ENCODE measurements at regions not wholly inside any gene's neighbourhood (a gene's known extent, or its start where the extent isn't known, plus 50 kb on each side); places are given as distances from the start of the nearest gene placed in this dataset.
"Not testable (repeated sequence)": the region's sequence is repeated elsewhere in the genome, so short reads cannot be mapped to it uniquely, and the experiment has no call there.

GRCh38 chrX:137646472-137646871, 80.5 kb downstream of the ZIC3 start:
- DNase-seq (ENCODE audit: low spot score): no peak

- no peak for DNase-seq (ENCODE audit: low spot score)
These were observed 85.7 kb downstream of the ZIC3 start for GRCh38 chrX:137651647-137652046.

- no peak for DNase-seq (ENCODE audit: low spot score)
These were observed 86.2 kb downstream of the ZIC3 start for GRCh38 chrX:137652086-137652485.

- DNase-seq (ENCODE audit: low spot score): no peak
These were observed 88.6 kb downstream of the ZIC3 start for GRCh38 chrX:137654481-137654880.

GRCh38 chrX:137667776-137668175, 101.8 kb downstream of the ZIC3 start:
- peak; percentile 33 for DNase-seq (ENCODE audit: low spot score)

- DNase-seq (ENCODE audit: low spot score): no peak
These were observed 118.7 kb downstream of the ZIC3 start for GRCh38 chrX:137684591-137684990.

- DNase-seq (ENCODE audit: low spot score): no peak
These were observed 129.5 kb downstream of the ZIC3 start for GRCh38 chrX:137695417-137695816.

DNA sequence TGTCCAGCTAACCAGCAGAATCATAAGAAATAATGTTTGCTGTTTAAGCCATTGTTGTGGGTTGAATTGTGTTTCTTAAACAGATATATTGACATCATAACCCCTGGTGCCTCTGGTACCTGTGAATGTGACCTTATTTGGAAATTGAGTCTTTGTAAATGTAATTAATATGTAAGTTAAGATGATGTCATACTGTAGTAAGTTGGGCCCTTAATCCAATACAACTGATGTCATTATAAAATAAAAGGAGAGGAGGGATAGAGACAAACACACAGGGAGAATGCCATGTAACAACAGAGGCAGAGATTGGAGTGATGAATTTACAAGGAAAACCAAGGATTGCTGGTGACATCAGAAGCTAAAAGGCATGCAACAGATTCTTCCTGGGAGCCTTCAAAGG, 141.4 kb downstream of the ZIC3 start:
- no peak for DNase-seq (ENCODE audit: low spot score)

- DNase-seq (ENCODE audit: low spot score): no peak
These were observed 176.9 kb downstream of the ZIC3 start for GRCh38 chrX:137742846-137743245.

- DNase-seq (ENCODE audit: low spot score): no peak
These were observed 177.5 kb downstream of the ZIC3 start for GRCh38 chrX:137743414-137743813.

DNA sequence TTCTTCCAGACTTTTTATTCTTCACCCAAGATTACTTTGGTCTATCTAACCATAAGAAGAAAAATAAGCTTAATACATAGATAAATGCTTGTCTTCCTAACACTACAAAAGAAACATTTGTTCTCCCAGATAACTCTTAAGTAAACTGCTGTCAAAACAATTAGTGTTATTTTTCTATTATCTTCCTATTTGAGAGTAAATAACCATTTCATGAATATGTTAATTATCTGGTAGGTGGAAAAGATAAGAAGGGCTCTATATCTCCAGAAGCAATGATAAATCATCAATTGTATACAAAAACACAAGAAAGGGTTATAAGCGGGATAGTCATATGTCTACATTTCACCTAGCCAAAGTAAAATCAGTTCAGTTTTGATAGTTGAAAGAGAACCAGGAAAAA, 180.4 kb downstream of the ZIC3 start:
- DNase-seq (ENCODE audit: low spot score): no peak

DNA sequence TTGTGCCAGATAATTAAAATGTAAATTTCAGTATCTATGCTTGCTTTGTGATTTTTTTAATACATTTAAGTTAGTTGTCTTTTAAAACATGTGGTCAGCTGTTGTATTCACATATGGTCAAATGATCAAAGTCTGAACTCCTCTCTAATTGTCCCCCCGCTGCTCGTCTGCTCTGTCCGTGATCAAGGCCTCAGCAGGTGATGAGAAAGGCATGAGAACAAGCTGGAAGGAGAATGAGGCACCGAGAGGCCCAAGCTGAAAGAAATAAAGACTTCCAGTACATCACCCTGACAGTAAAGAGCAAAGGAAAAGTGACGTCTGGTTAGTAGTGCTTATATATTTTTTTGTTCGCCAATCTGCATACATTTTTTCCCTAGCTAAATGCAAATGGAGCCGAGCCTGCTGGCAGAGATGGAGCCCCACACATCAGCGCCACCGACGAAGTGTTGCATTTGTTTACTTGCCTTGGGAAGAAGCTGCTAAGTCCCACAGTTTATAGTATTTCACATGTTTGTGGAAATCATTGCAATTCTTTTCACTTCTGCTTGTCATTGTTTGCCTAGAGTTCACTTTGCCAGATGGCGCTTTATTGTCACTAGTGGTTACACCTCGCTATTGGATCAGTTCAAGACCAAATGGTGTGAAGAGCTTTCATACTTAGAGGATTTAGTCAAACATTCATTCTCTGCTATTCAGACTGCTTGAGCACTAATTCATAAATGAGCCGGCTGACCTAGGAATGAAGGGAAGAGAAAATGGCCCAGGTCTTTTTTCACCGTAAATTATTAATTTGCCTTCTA, 181.5 kb downstream of the ZIC3 start:
- no peak for DNase-seq (ENCODE audit: low spot score)

GRCh38 chrX:137748827-137749226, 182.9 kb downstream of the ZIC3 start:
- no peak for DNase-seq (ENCODE audit: low spot score)

DNA sequence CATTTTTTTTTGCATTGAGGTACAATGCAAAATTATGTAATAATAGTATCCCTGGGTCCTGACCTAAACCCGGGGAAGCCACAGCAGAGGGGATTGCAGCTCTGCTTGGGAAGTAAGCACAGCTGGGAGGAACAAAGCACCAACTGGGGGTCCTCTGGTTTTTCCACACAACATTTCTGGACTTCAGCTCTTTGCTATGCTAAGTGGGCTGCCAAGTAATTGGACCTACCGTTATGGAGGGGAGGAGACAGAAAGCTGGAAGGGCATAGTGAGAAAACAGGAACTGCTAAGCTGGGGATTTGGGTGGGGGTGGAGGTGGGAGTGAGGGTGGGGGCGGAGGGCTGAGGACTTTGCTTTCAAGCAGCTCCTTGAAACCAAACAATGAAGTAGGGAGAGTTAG, 183.3 kb downstream of the ZIC3 start:
- no peak for DNase-seq (ENCODE audit: low spot score)

- no peak for DNase-seq (ENCODE audit: low spot score)
These were observed 205.6 kb downstream of the ZIC3 start for GRCh38 chrX:137771537-137771936.

DNA sequence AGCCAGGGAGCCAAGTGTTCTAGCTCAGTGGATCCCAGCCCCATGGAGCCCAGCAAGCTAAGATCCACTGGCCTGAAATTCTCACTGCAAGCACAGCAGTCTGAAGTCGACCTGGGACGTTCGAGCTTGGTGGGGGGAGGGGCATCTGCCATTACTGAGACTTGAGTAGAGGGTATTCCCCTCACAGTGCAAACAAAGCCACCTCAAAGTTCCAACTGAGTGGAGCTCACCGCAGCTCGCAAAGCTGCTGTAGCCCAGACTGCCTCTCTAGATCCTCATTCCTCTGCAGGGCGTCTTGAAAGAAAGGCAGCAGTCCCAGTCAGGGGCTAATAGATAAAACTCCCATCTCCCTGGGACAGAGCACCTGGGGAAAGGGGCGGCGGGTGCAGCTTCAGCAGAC, 226.3 kb downstream of the ZIC3 start:
- no peak for DNase-seq (ENCODE audit: low spot score)

DNA sequence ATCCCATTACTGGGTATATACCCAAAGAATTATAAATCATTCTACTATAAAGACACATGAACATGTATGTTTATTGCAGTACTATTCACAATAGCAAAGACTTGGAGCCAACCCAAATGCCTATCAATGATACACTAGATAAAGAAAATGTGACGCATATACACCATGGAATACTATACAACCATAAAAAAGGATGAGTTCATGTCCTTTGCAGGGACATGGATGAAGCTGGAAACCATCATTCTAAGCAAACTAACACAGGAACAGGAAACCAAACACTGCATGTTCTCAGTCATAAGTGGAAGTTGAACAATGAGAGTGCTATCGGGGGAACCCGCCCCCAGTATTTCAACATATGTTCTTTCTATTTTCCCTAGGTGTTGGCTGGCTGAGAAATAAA, 232.0 kb downstream of the ZIC3 start:
- not testable (repeated sequence) for DNase-seq (ENCODE audit: low spot score)

GRCh38 chrX:137823257-137823656, 257.3 kb downstream of the ZIC3 start:
- no peak for DNase-seq (ENCODE audit: low spot score)

DNA sequence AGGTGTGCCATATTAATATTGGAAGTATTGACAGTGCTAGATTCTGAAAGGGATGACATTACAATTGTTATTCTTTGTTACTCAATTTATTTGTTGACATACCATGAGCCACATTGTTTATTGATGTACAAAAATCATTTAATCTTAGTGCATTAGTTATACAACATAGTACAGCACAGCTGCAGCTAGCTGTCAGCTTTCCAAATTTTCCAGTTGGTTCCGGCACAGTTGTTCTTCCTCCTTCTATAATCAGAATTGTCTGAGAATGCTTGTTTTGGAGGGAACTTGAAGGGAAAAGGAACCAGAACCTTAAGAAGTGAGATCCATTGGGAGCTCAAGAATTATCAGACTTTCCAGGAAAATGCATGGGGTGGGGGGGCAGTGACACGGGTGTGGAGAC, 281.4 kb downstream of the ZIC3 start:
- no peak for DNase-seq (ENCODE audit: low spot score)

DNA sequence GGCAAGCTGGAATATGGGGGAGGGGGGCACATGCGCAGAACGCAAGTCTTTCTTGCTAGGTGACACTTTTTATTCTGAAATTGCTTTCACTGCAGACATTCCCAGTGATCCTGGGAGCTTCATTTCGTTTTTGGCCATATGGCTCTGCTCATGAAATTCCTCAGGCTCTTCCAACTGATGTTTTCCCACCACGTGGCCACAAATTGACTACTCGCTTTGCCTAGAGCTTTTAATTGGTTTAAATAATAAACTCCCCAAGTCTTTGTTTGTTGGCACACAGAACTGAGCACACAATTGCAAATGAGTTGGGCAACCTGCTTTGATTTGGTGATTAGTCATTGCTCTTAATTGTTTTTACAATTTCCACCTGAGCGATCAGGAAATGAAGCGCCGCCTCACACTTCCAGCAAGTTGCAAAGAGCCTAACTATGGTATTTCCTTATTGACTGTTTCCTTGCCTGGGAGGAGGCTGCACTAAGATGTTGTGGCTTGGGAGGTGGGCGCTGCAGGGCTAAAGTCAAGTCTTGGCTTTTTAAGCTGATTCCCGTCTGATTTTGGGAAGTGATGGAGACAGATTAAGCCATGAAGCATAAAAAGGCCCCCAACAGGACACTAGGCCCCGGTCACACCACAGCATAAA, 282.5 kb downstream of the ZIC3 start:
- no peak for DNase-seq (ENCODE audit: low spot score)

DNA sequence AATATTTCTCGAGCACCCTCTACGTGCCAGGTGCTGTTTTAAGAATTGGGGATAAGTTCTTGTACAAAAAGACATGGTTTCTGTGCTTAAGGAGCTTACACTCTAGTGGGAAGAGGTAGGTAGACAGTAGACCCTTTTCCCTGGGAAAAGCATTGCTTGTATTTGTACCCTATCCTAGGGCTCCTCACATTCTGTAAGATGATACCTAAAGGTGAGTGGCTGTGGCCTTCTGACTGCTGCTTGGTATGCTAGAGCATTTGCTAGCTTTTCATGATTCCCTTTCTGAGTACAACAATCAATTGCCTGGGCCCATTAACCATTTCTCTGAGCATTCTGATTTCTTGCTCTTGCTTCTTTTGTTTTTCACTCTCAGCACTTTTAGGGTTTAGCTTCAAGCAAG, 286.6 kb downstream of the ZIC3 start:
- DNase-seq (ENCODE audit: low spot score): no peak

- no peak for DNase-seq (ENCODE audit: low spot score)
These were observed 289.6 kb downstream of the ZIC3 start for GRCh38 chrX:137855490-137855889.

DNA sequence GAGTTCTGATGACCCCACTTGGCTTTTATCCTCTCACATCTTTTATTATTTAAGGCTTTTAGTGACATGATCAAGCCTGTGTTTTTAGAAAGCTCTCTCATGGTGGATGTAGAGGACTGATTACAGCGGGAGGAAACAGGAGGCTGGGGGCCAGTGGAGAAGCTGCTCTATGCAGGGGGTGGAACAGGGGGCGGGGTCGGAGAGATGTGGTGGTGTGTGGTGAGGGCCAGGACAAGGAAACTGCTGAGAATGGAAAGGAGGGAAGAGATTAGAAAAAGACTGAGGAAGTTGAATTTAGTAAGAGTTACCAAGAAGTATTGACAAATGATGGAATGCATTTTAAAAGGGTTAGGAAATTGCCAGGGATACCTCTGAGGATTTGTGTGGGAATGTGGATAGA, 292.2 kb downstream of the ZIC3 start:
- DNase-seq (ENCODE audit: low spot score): no peak

GRCh38 chrX:137878401-137878800, 312.5 kb downstream of the ZIC3 start:
- no peak for DNase-seq (ENCODE audit: low spot score)

All from kidney tubule cell (primary cell).